Natural killer cell (primary cell): ENCODE measurements at regions not wholly inside any gene's neighbourhood (a gene's known extent, or its start where the extent isn't known, plus 50 kb on each side); places are given as distances from the start of the nearest gene placed in this dataset.

Source experiments
- ATAC-seq, 3 donors: fragments of 150-1000 bp in 2 of 3; fragments of 200-7000 bp in 1 of 3; cut with Tn5 transposase; 1 replicate in 1 of 3; 2 replicates in 2 of 3; pipeline ENCODE4 v1.10.0; 2021; ENCODE audit warnings: mild to moderate bottlenecking in 2 of 3, moderate library complexity in 2 of 3
- DNase-seq, 2 donors: peaks; one replicate each; pipeline versions ENCODE4 v3.0.0 to v3.0.0-alpha.2; 2013 to 2021; ENCODE audit warnings: mixed read lengths in 1 of 2
- H3K27ac ChIP-seq: one replicate; pipeline ENCODE4 v1.5.1; 2013; ENCODE audit warnings: mild to moderate bottlenecking, low read length
- H3K27me3 ChIP-seq: one replicate; pipeline ENCODE4 v1.6.1; 2013; ENCODE audit warnings: low read length; ENCODE audit not compliant: control insufficient read depth, insufficient read depth
- H3K36me3 ChIP-seq: one replicate; pipeline ENCODE4 v1.6.1; 2013; ENCODE audit warnings: low read length; ENCODE audit not compliant: control insufficient read depth, insufficient read depth
- H3K4me1 ChIP-seq: one replicate; pipeline ENCODE4 v1.6.1; 2013; ENCODE audit warnings: low read length; ENCODE audit not compliant: control insufficient read depth, insufficient read depth
- H3K4me3 ChIP-seq: one replicate; pipeline ENCODE4 v1.5.1; 2013; ENCODE audit warnings: low read length
- H3K9me3 ChIP-seq: one replicate; pipeline ENCODE4 v1.6.1; 2013; ENCODE audit warnings: low read length; ENCODE audit not compliant: control insufficient read depth, insufficient read depth
- H3K27ac Mint-ChIP-seq, 2 donors: one replicate each; pipeline ENCODE4 v1.8.0; 2022; ENCODE audit warnings: mild to moderate bottlenecking in 2 of 2, mixed read lengths in 2 of 2, moderate library complexity in 1 of 2
- H3K27me3 Mint-ChIP-seq, 2 donors: one replicate each; pipeline ENCODE4 v1.8.0; 2022; ENCODE audit warnings: low read depth in 2 of 2, mixed read lengths in 2 of 2
- H3K36me3 Mint-ChIP-seq: one replicate; pipeline ENCODE4 v1.8.0; 2022; ENCODE audit warnings: mixed read lengths
- H3K4me1 Mint-ChIP-seq, 2 donors: one replicate each; pipeline ENCODE4 v1.8.0; 2022; ENCODE audit warnings: mixed read lengths in 2 of 2
- H3K4me3 Mint-ChIP-seq: one replicate; pipeline ENCODE4 v1.8.0; 2022; ENCODE audit warnings: mild to moderate bottlenecking, moderate library complexity, mixed read lengths
- H3K9me3 Mint-ChIP-seq, 2 donors: one replicate each; pipeline ENCODE4 v1.8.0; 2022; ENCODE audit warnings: mixed read lengths in 2 of 2
- CTCF ChIP-seq: fragments of 200-600 bp; IDR thresholded peaks from one replicate; pipeline ENCODE4 v1.8.0; 2022; ENCODE audit warnings: antibody characterized with exemption
- WGBS: methylation state at CpG from one replicate; pipeline ENCODE4 v1.1.7; 2013; ENCODE audit warnings: missing lambda C conversion rate; ENCODE audit not compliant: insufficient coverage; 5-methylcytosine and 5-hydroxymethylcytosine counted together
- intact Hi-C: fragments of 100-400 bp; cut with micrococcal nuclease; formaldehyde crosslinking; loops from one replicate; pipeline ENCODE4 v1.14.2; 2022

- H3K4me3 Mint-ChIP-seq, result no peak overlapping the region
- H3K27me3 Mint-ChIP-seq, result no peaks in the 10 kb centered on the region
- DNase-seq (no peak), ATAC-seq (no peak)
- intact Hi-C loops, result no loop called here
- no peak overlapping the region for H3K27ac Mint-ChIP-seq
- no peaks in the 10 kb centered on the region for H3K4me1 Mint-ChIP-seq
- peaks cover 8% of the 10 kb centered on the region for H3K36me3 Mint-ChIP-seq
- peaks cover 15 to 23% of the 10 kb centered on the region in 2 donors for H3K9me3 Mint-ChIP-seq
- H3K4me3 ChIP-seq, result no peak overlapping the region
- peaks cover 4% of the 10 kb centered on the region for H3K9me3 ChIP-seq
- no peaks in the 10 kb centered on the region for H3K27me3 ChIP-seq
- H3K27ac ChIP-seq, result no peak overlapping the region
- no peak for TF ChIP-seq CTCF
- 79% methylated on average over 3 of the region's 4 CpGs for WGBS
- no peaks in the 10 kb centered on the region for H3K4me1 ChIP-seq
- H3K36me3 ChIP-seq, result no peaks in the 10 kb centered on the region
Observed at GRCh38 chr14:29264865-29265264, 498.3 kb downstream of the FOXG1 start.

GRCh38 chr14:29265852-29266251, 499.3 kb downstream of the FOXG1 start:
- Histone ChIP-seq H3K4me3 (no peak overlapping the region), H3K4me1 (no peaks in the 10 kb centered on the region), H3K27me3 (no peaks in the 10 kb centered on the region), H3K36me3 (no peaks in the 10 kb centered on the region), H3K9me3 (peaks cover 4% of the 10 kb centered on the region), H3K27ac (no peak overlapping the region)
- ATAC-seq, result no peak
- no peak for DNase-seq
- no peak for TF ChIP-seq CTCF
- H3K4me3 Mint-ChIP-seq, result no peak overlapping the region
- H3K4me1 Mint-ChIP-seq, result no peaks in the 10 kb centered on the region
- intact Hi-C loops, result no loop called here
- peaks cover 8% of the 10 kb centered on the region for H3K36me3 Mint-ChIP-seq
- H3K9me3 Mint-ChIP-seq, result peaks cover 16 to 22% of the 10 kb centered on the region in 2 donors
- no peaks in the 10 kb centered on the region for H3K27me3 Mint-ChIP-seq
- no peak overlapping the region for H3K27ac Mint-ChIP-seq
- WGBS, result 48% methylated on average over 1 of the region's 1 CpG

- H3K36me3 Mint-ChIP-seq, result no peaks in the 10 kb centered on the region
- ATAC-seq (no peak), DNase-seq (no peak)
- TF ChIP-seq CTCF, result no peak
- H3K27me3 Mint-ChIP-seq, result no peaks in the 10 kb centered on the region
- H3K4me1 Mint-ChIP-seq, result no peaks in the 10 kb centered on the region
- H3K4me3 Mint-ChIP-seq, result no peak overlapping the region
- Histone ChIP-seq H3K4me1 (no peaks in the 10 kb centered on the region), H3K36me3 (no peaks in the 10 kb centered on the region), H3K27me3 (no peaks in the 10 kb centered on the region), H3K9me3 (peaks cover 4% of the 10 kb centered on the region), H3K27ac (no peak overlapping the region), H3K4me3 (no peak overlapping the region)
- intact Hi-C loops, result no loop called here
- H3K27ac Mint-ChIP-seq, result no peak overlapping the region
- peaks cover 16 to 17% of the 10 kb centered on the region in 2 donors for H3K9me3 Mint-ChIP-seq
Observed at GRCh38 chr14:29271669-29272068, 505.1 kb downstream of the FOXG1 start.

- Mint-ChIP-seq H3K4me1 (no peaks in the 10 kb centered on the region), H3K27ac (no peak overlapping the region), H3K27me3 (no peaks in the 10 kb centered on the region), H3K36me3 (no peaks in the 10 kb centered on the region), H3K9me3 (peaks cover 10 to 13% of the 10 kb centered on the region in 2 donors), H3K4me3 (no peak overlapping the region)
- ATAC-seq (no peak), DNase-seq (no peak)
- Histone ChIP-seq H3K27me3 (no peaks in the 10 kb centered on the region), H3K4me1 (no peaks in the 10 kb centered on the region), H3K27ac (no peak overlapping the region), H3K36me3 (no peaks in the 10 kb centered on the region), H3K9me3 (peaks cover 4% of the 10 kb centered on the region), H3K4me3 (no peak overlapping the region)
- TF ChIP-seq CTCF, result no peak
- WGBS, result 88% methylated on average over 1 of the region's 1 CpG
- intact Hi-C loops, result no loop called here
Observed at GRCh38 chr14:29273513-29273912, 506.9 kb downstream of the FOXG1 start.
